H1 (cell line): ENCODE measurements at regions not wholly inside any gene's neighbourhood (a gene's known extent, or its start where the extent isn't known, plus 50 kb on each side); places are given as distances from the start of the nearest gene placed in this dataset.

Experiments
- CTBP2 ChIP-seq: IDR thresholded peaks from 2 replicates; pipeline ENCODE4 v1.7.0; 2011; ENCODE audit warnings: borderline replicate concordance, mild to moderate bottlenecking, moderate library complexity, mixed read lengths, low read length; ENCODE audit not compliant: insufficient read depth, insufficient read length
- GABPA ChIP-seq: IDR thresholded peaks from 2 replicates; pipeline ENCODE4 v1.6.1; 2011; ENCODE audit warnings: mild to moderate bottlenecking, low read length, moderate library complexity, borderline replicate concordance; ENCODE audit not compliant: insufficient read depth
- JUN ChIP-seq: IDR thresholded peaks from 2 replicates; pipeline ENCODE4 v1.6.1; 2011; ENCODE audit warnings: low read depth, mild to moderate bottlenecking, improper control_type of control experiment, low read length
- JUND ChIP-seq: IDR thresholded peaks from 2 replicates; pipeline ENCODE4 v1.6.1; 2011; ENCODE audit warnings: mild to moderate bottlenecking, improper control_type of control experiment, low read length
- POLR2AphosphoS5 ChIP-seq: IDR thresholded peaks from 2 replicates; pipeline ENCODE4 v1.6.1; 2011; ENCODE audit warnings: low read depth, low read length
- SAP30 ChIP-seq: fragments of 300-600 bp; sonication (generic); IDR thresholded peaks from 2 replicates; pipeline ENCODE4 v1.7.1; 2012; ENCODE audit warnings: low read length, moderate library complexity, mild to moderate bottlenecking, inconsistent platforms; ENCODE audit not compliant: insufficient read depth, insufficient replicate concordance
- YY1 ChIP-seq: IDR thresholded peaks from 2 replicates; pipeline ENCODE4 v1.6.1; 2011; ENCODE audit warnings: low read depth, mild to moderate bottlenecking, low read length

DNA sequence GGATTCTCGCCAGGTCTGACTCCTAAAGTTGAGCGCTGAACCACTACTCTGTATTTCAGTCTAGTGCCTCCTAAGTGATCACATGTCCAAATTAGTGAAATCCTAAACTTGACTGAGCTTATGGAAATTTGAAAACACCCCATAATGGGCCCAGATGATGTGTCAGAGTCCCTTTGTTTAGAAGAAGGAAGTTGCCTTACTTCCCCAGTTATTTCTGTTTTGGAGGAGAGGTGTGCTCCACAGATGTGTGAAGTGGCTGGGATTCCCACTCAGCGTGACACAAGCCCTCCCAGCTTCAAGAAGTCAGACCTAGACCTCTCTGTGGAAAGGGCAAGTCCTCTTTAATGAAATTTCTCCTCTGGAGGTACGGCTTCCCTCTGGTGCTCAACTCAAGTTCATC, 188.8 kb downstream of the TTLL7 start (continued):
- TF ChIP-seq SAP30: no peak
- no peak for TF ChIP-seq JUN
- TF ChIP-seq CTBP2: no peak
- TF ChIP-seq JUND: no peak
- no peak for TF ChIP-seq YY1
- no peak for TF ChIP-seq GABPA
- no peak for TF ChIP-seq POLR2AphosphoS5
